T-helper 1 cell treated with Interleukin-12 subunit alpha and Interleukin-12 subunit beta and Interleukin-4 antibody, amounts not matched to agents 30 ng/mL and 1 ng/mL, for 36 hours (primary cell): ENCODE measurements at regions not wholly inside any gene's neighbourhood (a gene's known extent, or its start where the extent isn't known, plus 50 kb on each side); places are given as distances from the start of the nearest gene placed in this dataset.

ENCODE experiments used
- intact Hi-C: fragments of 100-400 bp; cut with micrococcal nuclease; formaldehyde crosslinking; loops from one replicate; pipeline ENCODE4 v1.15.1; 2024

DNA sequence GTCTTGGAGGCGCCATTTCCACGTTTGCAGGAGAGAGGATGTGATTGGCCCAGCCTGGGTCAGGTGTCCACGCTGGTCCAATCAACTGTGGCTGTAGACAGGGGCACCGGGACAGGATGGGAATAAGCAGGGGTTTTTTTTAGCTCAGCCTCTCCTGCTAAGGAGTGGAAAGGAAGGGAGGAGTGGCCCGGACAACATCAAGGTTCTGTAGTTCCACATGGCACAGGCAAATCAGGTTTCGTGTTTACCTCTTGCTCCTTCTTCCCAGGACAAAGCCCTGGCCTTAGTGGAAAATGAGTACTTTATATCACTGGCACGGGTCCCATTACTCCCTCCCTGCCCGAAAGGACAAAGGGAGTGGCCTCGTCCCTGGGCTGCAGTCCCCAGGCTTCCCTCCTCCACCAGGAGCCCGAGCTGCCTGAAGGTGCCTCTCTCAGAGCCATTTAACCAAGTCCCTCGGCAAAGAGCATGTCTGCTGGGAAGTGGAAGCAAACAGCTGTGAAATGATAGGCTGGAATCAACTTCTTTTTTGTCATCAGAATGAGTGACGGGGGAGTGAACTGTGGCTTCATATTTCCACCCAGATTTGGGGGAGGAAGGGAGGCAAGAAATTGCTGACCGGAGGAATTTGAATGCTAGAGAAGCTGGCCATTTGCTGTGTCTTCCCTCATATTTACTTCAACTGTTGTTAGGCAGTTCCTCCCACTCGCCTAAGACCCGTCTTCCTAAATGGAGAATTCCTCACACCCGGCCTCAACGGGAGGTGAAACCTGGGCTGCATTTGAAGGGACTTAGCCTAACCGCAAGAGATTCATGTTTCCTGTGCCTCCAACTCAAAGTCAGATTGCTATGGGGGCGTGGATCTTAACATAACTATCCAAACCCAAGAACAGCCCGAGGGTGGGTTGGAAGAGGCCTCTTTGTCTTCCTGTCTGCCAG, 84.9 kb upstream of the SLC44A3 start:
- intact Hi-C loops: no loop called here

DNA sequence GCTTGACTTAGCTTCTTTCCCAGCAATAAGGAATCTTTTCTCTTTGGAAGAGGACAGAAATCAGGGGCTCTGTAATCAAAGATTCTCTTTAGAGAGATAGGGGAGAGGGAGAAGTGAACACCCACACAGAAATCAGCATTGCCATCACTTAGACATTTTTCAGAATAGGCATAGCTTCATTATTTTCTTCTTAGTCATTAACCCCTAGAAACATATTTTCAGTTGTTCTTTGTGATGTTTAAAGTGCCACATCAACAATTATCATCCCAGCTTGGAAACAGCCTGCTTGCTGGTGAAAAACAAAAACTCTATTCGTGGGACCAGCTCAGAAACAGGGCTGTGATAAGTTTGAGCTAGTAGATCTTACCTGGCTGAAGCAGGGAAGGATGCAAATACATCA, 88.3 kb upstream of the SLC44A3 start:
- intact Hi-C loops: no loop called here

DNA sequence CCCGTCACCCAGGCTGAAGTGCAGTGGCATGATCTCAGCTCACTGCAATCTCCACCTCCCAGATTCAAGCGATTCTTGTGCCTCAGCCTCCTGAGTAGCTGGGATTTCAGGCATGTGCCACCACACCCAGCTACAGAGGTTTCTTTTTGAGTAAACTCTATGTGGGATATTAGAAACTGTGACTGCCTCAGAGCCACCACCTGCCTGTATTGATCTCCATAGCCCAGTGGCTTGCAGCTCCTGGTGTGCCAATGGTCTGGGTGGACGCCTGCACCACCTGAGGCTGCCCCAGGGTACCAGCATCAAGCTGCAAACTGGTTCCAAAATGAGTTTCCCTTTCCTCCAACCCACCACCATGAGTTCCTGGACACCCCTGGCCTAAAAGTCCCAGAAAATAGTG, 89.7 kb upstream of the SLC44A3 start:
- intact Hi-C loops: no loop called here

- intact Hi-C loops: no loop called here
Measured at GRCh38 chr1:94729267-94729666, 90.9 kb upstream of the SLC44A3 start.

GRCh38 chr1:94727846-94728715, 92.1 kb upstream of the SLC44A3 start:
- intact Hi-C loops: no loop called here

GRCh38 chr1:94726981-94727685, 93.0 kb upstream of the SLC44A3 start:
- intact Hi-C loops: no loop called here

- intact Hi-C loops: no loop called here
Measured at GRCh38 chr1:94725566-94725965, 94.6 kb upstream of the SLC44A3 start.

- intact Hi-C loops: loop anchor here (2.0 to 5.0 kb wide), 2 partner anchors 15 to 33 kb away; no protein-coding TSS in a partner anchor
Measured at GRCh38 chr1:94723894-94724293, 96.3 kb upstream of the SLC44A3 start.

- intact Hi-C loops: loop anchor here (2.0 to 5.0 kb wide), 2 partner anchors 15 to 34 kb away; no protein-coding TSS in a partner anchor
Measured at GRCh38 chr1:94723463-94723862, 96.7 kb upstream of the SLC44A3 start.

- intact Hi-C loops: loop anchor here (2.0 to 5.0 kb wide), 2 partner anchors 13 to 35 kb away; no protein-coding TSS in a partner anchor
Measured at GRCh38 chr1:94722181-94722580, 98.0 kb upstream of the SLC44A3 start.

DNA sequence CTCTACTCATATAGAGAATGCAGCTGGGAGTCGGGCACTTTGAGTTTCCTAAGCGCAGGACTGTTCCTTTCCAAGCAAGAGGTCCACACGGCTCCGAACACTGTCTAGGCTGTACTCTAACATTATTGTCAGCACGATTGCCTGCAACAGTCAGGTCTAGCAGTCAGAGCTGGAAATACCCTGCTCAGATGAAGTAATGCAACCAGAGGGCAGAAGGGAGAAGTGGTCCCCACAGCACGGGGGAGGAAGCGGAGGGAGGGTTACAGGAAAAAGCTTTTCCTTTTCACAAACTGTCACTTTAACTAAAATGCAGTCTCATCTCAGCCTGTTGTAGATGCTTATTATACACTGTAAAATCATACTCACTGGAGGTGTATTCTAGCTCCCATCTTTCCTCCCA, 98.9 kb upstream of the SLC44A3 start:
- intact Hi-C loops: loop anchor here (2.0 to 5.0 kb wide), 2 partner anchors 36 to 118 kb away; no protein-coding TSS in a partner anchor

- intact Hi-C loops: loop anchor here (1.0 to 5.0 kb wide), 3 partner anchors 37 to 703 kb away; no protein-coding TSS in a partner anchor
Measured at GRCh38 chr1:94719926-94720793, 100.0 kb upstream of the SLC44A3 start.

DNA sequence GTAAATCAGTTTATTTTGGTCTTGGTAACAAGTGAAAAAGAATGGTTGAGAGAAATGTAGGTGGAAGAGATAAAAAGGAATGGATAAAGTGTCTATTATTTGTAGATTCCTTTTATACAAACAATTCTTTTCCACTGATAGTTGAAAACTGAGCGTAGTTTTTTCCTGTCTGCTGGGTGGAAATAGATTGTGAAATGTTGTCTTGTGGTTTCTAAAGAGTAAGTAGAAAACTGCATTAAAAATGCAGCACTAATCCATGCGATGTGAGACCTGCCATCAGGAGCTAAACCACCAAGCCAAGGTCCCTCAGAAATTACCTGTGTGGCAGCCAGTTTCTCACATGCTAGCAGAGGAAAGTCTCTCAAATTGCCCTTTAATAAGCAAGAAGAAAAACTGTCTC, 103.2 kb upstream of the SLC44A3 start:
- intact Hi-C loops: no loop called here

DNA sequence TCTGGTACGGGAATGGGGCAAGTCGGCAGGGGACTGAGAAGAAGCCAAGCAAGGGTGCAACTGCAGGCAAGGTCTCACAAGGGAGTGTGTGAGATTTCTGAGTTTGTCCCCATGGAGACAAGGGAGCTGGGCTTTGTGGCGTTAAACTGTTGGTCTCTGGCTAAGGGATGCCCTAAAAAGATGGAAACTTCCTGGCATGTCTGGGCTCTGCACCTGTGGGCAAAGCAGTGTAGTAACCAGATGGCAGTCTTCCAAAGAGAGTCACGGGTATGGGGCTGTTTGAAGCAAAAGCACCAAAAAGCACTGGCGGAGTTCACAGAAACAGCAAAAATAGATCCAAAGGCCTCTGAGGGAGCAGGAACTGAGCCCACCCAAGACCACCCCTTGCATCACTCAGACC, 104.8 kb upstream of the SLC44A3 start:
- intact Hi-C loops: no loop called here

DNA sequence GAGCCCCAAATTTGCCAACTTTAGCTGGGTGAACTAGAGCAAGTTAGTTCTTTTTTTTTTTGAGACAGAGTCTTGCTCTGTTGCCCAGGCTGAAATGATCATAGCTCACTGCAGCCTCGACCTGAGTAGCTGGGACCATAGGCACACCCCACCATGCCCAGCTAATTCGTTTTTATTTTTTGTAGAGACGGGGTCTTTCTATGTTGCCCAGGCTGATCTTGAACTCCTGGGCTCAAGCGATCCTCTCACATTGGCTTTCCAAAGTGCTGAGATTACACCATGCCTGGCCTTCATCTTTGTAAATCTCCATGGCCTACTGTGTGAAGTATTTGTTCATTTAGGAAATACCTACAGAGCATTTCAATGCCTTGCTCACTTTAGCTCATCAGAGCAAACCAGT, 105.6 kb upstream of the SLC44A3 start:
- intact Hi-C loops: no loop called here

- intact Hi-C loops: no loop called here
Measured at GRCh38 chr1:94714152-94714551, 106.0 kb upstream of the SLC44A3 start.

DNA sequence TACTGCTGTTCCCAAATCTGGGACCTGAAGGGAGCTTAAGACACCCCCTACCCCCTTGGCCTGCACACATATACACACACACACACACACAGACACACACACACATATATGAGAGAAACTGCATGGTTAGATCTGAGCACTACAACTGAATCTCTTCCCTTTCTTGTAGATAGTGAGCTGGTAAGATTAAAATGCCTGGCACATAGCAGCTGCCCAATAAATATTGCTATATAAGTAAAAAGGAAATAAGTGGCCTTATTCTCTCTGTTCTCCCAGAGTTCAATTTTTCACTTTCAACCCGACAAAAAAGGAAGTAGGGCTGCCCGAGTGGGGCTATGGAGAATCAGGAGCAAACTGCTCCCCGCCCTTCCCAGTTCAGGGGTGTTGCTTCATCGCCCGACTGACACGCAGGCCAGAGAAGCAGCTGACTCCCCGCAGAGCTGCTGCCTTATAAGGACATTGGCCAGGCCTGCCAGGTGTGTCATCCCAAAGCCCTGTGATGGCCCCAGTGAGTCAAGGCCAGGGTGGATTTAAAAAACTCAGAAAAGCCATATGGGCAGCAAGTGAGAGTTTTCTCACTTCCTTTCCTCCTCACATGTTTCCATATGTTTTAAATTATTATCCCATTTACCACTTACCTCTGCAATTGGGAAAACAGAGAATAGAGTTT, 106.5 kb upstream of the SLC44A3 start:
- intact Hi-C loops: no loop called here

DNA sequence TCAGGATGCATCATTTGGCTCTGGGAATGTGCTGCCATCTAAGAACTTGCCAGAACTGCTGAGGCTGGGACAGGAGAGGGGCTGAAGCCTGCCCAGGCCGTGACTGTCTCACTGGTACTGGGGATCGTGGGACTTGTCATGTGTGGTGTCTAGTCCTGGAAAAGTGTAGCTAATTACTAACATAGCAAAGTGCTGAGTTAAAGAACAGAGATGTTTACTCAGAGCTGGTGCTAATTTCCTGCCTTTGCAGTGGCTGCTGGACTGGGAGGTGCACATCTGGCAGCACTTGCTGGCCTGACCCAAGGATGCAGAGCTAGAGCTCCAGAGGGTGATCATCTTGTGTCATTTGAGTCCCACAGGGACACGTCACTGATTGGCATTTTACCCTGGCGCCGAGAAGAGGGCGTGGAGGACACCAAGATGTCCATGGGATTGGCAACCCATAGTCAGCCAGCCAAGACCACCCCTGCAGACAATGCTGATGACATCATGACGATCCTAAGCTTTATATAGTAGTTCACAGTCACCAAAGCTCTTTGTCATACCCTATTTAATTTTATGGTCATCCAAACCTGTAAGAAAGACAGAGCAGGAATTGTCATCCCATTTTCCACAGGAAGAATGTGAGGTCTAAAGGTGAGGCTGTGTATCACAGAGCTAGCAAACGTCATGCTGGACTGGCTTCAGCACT, 110.1 kb upstream of the SLC44A3 start:
- intact Hi-C loops: loop anchor here (2.0 kb wide), 1 partner anchor 13 kb away; no protein-coding TSS in a partner anchor

DNA sequence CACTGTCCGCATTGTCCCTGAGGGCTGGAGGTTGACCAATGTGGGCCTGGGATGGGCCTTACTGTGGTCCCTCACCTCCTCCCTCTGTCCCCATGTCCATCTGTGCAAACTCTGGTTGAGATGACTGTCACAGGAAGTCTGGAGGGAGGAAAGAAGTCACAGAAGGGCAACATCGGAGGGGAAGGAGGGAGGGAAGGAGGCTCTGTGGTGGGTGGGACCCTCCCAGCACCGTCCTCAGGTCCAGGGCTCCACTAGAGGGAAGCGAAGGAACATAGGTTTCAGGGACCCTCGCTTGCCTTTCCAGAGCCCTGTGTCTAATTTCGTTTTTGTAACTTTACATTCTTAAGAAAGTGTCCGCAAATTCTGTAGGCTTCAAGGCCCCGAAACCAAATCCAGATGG, 111.3 kb upstream of the SLC44A3 start:
- intact Hi-C loops: loop anchor here (2.0 kb wide), 1 partner anchor 14 kb away; no protein-coding TSS in a partner anchor
